Endodermal cell (in vitro differentiated cells): ENCODE measurements at regions not wholly inside any gene's neighbourhood (a gene's known extent, or its start where the extent isn't known, plus 50 kb on each side); places are given as distances from the start of the nearest gene placed in this dataset.

Experiments used
- DNase-seq: peaks from one replicate; pipeline ENCODE4 v3.0.0-alpha.2; 2017
- H3K27ac ChIP-seq: 2 replicates; pipeline ENCODE4 v1.5.1; 2013; ENCODE audit warnings: mild to moderate bottlenecking, low read depth, low read length, moderate library complexity
- H3K27me3 ChIP-seq: 2 replicates; pipeline ENCODE4 v1.6.1; 2013; ENCODE audit warnings: mild to moderate bottlenecking, low read length, moderate library complexity; ENCODE audit not compliant: insufficient read depth, control insufficient read depth, poor library complexity, severe bottlenecking
- H3K36me3 ChIP-seq: 2 replicates; pipeline ENCODE4 v1.7.0; 2013; ENCODE audit warnings: mild to moderate bottlenecking, low read length, moderate library complexity; ENCODE audit not compliant: control insufficient read depth, insufficient read depth
- H3K4me1 ChIP-seq: one replicate; pipeline ENCODE4 v1.7.0; 2013; ENCODE audit warnings: low read length; ENCODE audit not compliant: control insufficient read depth, insufficient read depth
- H3K4me3 ChIP-seq: 2 replicates; pipeline ENCODE4 v1.5.1; 2013; ENCODE audit warnings: mild to moderate bottlenecking, low read length, moderate library complexity
- H3K9ac ChIP-seq: 2 replicates; pipeline ENCODE4 v1.6.1; 2013; ENCODE audit warnings: mild to moderate bottlenecking, low read length, moderate library complexity; ENCODE audit not compliant: poor library complexity, severe bottlenecking; ENCODE audit errors: extremely low read depth
- H3K9me3 ChIP-seq: 2 replicates; pipeline ENCODE4 v1.6.1; 2013; ENCODE audit warnings: mild to moderate bottlenecking, low read length, moderate library complexity; ENCODE audit not compliant: control insufficient read depth
- H3K27ac Mint-ChIP-seq: 2 replicates; pipeline ENCODE4 v1.8.0; 2020; ENCODE audit warnings: mixed read lengths
- H3K27me3 Mint-ChIP-seq: 2 replicates; pipeline ENCODE4 v1.8.0; 2021; ENCODE audit warnings: mild to moderate bottlenecking, mixed read lengths; ENCODE audit not compliant: insufficient read depth
- H3K36me3 Mint-ChIP-seq: 2 replicates; pipeline ENCODE4 v1.8.0; 2020; ENCODE audit warnings: low read depth, mixed read lengths
- H3K4me1 Mint-ChIP-seq: 2 replicates; pipeline ENCODE4 v1.8.0; 2020; ENCODE audit warnings: mixed read lengths
- H3K4me3 Mint-ChIP-seq: 2 replicates; pipeline ENCODE4 v1.8.0; 2020; ENCODE audit warnings: mild to moderate bottlenecking, moderate library complexity, mixed read lengths
- H3K9me3 Mint-ChIP-seq: 2 replicates; pipeline ENCODE4 v1.8.0; 2020; ENCODE audit warnings: mild to moderate bottlenecking, mixed read lengths
- CTCF ChIP-seq: fragments of 200-600 bp; sonication (generic); conservative IDR thresholded peaks from 2 replicates; pipeline ENCODE4 v1.5.0; 2021; ENCODE audit warnings: antibody characterized with exemption, mild to moderate bottlenecking
- WGBS, 2 experiments: methylation state at CpG; one replicate each; pipeline versions ENCODE4 v1.1.5 to v1.1.7; 2013; ENCODE audit warnings: missing lambda C conversion rate in 2 of 2, mixed read lengths in 1 of 2; ENCODE audit not compliant: insufficient coverage in 1 of 2, insufficient read length in 1 of 2; 5-methylcytosine and 5-hydroxymethylcytosine counted together

DNA sequence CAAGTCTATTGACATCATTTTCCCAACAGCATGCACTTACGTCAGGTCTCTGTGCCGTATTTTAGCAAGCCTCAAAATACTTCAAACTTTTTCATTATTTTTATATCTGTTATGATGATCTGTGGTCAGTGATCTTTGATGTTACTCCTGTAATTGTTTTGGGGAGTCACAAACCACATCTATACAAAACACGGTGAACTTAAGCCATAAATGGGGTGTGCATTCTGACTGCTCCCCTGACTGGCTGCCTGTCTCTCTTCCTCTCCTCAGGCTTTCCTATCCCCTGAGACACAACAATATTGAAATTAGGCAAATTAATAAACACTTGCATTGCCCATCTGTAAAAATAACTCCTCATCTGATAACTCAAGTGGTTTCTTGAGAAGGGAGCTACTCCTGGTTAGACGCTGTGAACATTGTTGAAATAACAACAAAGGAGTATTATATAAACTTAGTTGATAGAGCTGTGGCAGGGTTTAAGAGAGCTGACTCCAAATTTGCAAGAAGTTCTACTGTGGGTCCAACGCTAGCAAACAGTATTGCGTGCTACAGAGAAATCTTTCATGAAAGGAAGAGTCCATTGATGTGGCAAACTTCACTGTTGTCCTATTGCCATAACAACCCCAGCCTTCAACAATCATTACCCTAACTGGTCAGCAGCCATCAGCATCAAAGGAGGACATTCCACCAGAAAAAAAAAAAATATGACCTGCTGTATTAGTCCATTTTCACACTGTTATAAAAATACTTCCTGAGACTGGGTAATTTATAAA, 105.8 kb upstream of the DSCAM start:
- WGBS, 2 experiments: 98 to 100% methylated on average over 3 to 6 of the region's 6 CpGs
- H3K27ac ChIP-seq: no peak overlapping the region
- no peak overlapping the region for H3K4me3 ChIP-seq
- Mint-ChIP-seq H3K36me3 (no peaks in the 10 kb centered on the region), H3K27ac (no peak overlapping the region), H3K9me3 (peaks cover 28% of the 10 kb centered on the region), H3K27me3 (peaks cover 2% of the 10 kb centered on the region), H3K4me3 (no peak overlapping the region), H3K4me1 (no peaks in the 10 kb centered on the region)
- no peaks in the 10 kb centered on the region for H3K36me3 ChIP-seq
- H3K4me1 ChIP-seq: no peaks in the 10 kb centered on the region
- H3K27me3 ChIP-seq: no peaks in the 10 kb centered on the region
- no peaks in the 10 kb centered on the region for H3K9me3 ChIP-seq
- DNase-seq: no peak
- no peak overlapping the region for H3K9ac ChIP-seq
- TF ChIP-seq CTCF: no peak

DNA sequence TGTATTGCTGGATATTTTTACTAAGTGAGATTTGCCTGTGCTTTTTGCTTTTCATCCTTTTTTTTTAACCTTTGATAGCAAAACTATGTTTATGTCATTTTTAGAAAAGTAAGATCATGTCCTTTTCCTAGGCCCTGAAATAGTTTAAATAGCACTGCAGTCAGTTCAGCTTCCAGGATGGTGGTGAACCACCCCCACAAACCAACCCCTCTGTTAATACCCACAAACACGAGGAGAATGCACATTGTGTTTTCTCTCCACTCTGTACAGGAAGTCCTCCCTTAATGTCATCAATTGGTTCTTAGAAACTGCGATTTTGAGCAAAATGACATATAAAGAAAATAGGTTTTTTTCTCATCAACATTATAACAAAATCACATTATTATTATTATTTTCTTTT, 117.7 kb upstream of the DSCAM start:
- Histone ChIP-seq H3K4me3 (no peak overlapping the region), H3K9ac (no peak overlapping the region), H3K27ac (no peak overlapping the region), H3K36me3 (no peaks in the 10 kb centered on the region), H3K4me1 (no peaks in the 10 kb centered on the region), H3K27me3 (no peaks in the 10 kb centered on the region), H3K9me3 (no peaks in the 10 kb centered on the region)
- H3K36me3 Mint-ChIP-seq: no peaks in the 10 kb centered on the region
- 100% methylated on average over 2 of the region's 2 CpGs; no CpG with 5 or more reads in 1 of the 2 experiments for WGBS, 2 experiments
- no peak for TF ChIP-seq CTCF
- H3K9me3 Mint-ChIP-seq: peaks cover 10% of the 10 kb centered on the region
- H3K4me3 Mint-ChIP-seq: no peak overlapping the region
- peaks cover 12% of the 10 kb centered on the region for H3K4me1 Mint-ChIP-seq
- H3K27me3 Mint-ChIP-seq: peaks cover 6% of the 10 kb centered on the region
- no peak overlapping the region for H3K27ac Mint-ChIP-seq
- no peak for DNase-seq

GRCh38 chr21:40967771-40968170, 120.8 kb upstream of the DSCAM start:
- 30 to 39% methylated on average over 2 to 3 of the region's 3 CpGs for WGBS, 2 experiments
- DNase-seq: peak; percentile 49

More at GRCh38 chr21:40967771-40968170, 120.8 kb upstream of the DSCAM start:
- peaks cover 3% of the 10 kb centered on the region for H3K9me3 Mint-ChIP-seq
- H3K4me1 Mint-ChIP-seq: peaks cover 9% of the 10 kb centered on the region
- Histone ChIP-seq H3K27ac (no peak overlapping the region), H3K9me3 (no peaks in the 10 kb centered on the region), H3K4me3 (no peak overlapping the region), H3K4me1 (peaks cover 7% of the 10 kb centered on the region), H3K36me3 (no peaks in the 10 kb centered on the region), H3K9ac (no peak overlapping the region), H3K27me3 (no peaks in the 10 kb centered on the region)
- no peak overlapping the region for H3K4me3 Mint-ChIP-seq
- TF ChIP-seq CTCF: no peak
- peaks cover 6% of the 10 kb centered on the region for H3K27me3 Mint-ChIP-seq
- no peaks in the 10 kb centered on the region for H3K36me3 Mint-ChIP-seq
- no peak overlapping the region for H3K27ac Mint-ChIP-seq
